Lung microvascular endothelial cell (primary cell): ENCODE measurements at regions not wholly inside any gene's neighbourhood (a gene's known extent, or its start where the extent isn't known, plus 50 kb on each side); places are given as distances from the start of the nearest gene placed in this dataset.

ENCODE experiments used
- DNase-seq, 2 donors: peaks; one replicate each; pipeline versions ENCODE4 v3.0.0 to v3.0.0-alpha.2; 2010; ENCODE audit warnings: low read depth in 2 of 2

DNA sequence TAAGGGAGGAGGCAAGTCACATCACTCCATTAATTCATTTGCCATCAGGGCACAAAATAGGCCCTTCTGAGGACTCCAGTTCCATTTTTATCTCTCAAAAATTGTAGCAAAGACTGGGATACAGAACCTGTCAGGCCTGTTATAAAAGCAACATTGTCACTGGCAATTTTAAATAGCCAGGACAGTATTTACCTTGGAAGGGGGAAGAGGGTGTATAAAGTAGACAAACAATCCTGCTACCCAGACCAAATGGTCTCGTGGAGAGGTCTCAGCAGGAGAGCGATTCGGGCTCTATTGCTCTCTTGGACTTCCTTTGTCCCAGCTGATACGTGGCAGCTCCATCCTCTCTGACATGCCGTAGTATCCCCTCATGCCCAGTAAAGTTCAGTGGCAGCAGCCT is 740.3 kb upstream of the HS6ST1 start:
- DNase-seq: no peak

DNA sequence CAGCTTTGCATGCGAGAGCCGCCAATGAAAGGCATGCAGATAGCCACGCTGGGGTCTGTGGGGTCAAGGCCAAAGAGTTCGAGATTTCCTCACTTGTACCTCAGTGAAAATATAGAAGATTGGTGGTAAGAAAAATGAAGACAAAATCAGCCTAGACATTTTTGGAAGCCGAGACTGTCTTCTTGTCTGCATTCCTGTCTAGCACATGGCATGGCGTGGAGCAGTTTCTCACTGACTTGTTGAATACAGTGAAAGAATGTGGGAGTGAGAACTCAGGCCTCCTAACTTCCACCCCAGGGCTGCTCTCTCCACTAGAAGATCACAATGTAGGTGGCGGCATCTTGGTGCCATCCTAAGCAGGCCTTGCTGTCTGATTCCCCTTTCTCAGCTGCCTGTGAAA is 740.8 kb upstream of the HS6ST1 start:
- DNase-seq: no peak

DNA sequence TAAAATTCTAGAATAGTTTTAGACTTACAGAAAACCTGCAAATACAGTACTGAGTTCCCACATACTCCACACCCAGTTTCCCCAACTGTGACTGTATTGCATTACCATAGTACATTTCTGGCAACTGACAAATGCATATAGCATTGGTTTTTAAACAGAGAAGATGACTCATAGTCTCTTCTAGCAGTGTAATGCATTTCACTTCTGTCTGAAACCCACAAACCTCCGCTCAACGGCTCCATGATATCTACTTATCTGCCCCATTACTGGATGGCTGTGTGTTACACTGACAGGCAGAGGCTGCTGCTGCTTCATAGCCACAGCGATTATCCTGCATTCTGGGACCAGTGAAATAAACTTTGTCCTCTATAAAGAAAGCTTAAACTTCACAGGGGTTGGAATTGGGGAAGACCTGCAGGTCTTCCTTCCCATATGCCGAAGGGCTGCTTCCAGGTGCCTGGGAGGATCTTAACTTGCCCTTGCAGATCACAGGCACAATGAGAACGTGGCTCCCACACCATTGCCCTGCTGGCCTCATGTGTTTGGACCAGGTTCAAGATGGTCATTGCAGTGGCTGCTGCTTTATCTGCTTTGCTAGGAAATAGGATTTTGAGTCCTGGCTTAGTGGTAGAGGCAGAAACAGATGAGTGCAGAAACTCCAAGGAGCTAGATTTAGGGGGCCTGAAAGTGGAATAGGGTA is 742.6 kb upstream of the HS6ST1 start:
- no peak for DNase-seq

DNA sequence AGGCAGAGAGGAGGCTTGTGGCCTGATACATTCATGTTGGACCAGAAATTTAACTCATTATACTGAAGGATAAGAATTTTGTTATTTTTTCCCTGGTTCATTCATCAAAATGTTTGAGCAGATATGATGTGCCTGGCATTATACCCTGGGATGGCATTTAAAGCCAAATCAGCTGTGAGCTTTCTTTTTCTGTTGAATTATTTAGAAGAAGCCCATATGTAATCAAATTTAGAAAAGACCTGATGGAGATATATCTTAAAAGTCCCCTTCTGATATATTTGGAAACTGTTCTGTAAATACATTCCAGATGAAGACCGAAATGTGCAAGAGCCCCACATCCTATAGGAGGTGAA is 743.1 kb upstream of the HS6ST1 start:
- no peak for DNase-seq

DNA sequence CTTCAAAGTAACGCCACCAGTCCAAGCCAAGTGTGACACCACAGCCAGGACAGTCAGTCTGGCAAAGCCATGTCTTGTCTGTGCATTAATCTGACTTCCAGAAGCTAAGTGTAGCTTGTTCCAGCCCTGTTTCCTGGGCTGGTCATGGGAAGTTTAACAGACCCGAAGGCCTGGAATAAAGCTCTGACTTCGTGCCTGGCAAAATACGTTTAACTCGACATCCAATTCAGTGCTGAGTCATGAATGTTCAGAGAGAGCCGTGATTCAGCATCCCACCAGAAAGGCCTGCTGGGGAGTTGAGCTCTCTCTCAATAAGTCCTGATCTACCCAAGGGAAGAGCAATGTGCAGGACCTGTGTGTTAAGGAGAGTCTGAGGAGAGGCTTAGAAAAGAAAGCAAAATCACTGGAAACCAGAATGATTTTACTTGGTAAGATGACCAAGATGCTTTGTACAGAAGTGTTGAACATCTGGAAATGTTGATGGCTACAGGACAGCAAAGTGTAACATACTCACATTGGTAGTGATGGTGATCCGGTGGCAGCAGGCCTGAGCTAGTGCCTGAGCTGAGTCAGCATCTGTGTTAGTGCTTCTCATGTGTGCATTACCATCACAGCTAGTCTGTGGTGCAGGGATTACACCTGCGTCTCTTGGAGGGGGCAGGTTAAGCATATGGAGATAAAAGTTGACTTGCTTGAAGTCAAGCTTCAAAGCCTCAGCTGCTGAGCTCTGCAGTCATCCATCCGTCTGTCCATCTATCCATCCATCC is 743.7 kb upstream of the HS6ST1 start:
- DNase-seq: no peak

DNA sequence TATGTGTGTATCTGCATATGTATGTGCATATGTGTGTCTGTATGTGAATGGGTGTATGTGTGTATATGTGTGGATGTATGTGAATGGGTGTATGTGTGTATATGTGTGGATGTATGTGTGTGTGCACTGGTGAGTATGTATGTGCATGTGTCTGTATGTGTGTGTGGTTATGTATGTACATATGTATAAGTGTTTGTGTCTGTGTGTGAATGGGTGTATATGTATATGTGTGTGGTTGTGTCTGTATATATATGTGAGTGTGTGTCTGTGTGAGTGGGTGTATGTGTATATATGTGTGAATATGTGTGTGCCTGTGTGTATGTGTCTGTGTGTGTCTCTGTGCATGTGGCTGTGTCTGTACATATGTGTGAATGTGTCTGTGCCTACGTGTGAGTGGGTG is 748.4 kb upstream of the HS6ST1 start:
- no peak for DNase-seq

DNA sequence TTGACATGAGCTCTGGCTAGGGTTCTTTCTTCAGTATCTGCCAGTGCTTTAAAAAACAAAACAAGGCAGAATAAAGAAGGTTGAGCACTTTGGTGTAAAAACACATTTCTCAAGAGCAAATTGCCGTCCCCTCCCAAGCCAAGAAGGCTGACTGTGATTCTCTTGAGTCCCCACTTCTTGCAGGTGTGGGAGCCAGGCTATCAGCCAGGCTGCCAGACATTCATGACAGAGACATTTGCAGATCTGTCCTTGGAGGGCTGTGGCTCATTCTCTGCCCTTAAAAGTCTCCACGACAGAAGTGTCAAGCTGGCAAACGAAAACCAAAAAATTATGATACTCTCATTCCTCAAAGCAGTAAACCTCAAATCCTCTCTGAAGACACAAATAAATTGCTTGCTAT is 749.3 kb upstream of the HS6ST1 start:
- DNase-seq: no peak

DNA sequence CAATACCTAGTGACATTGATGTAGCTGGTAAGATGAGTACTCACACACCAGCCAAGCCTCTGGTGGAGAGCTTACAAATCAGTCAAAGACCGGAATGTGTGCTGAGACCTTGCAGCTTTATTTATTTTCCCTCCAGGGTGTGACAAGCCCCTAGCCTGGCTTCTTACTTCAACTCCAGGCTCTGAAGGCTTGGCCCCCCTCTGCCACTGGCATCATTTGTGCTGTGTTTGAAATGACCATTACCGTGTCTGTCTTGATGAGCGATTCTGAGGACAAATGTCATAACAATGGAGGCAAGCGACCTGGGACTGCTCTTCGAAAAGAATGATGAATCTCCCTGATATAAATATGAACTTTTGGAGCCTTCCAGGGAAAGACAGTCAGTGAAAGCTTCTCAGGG is 749.9 kb upstream of the HS6ST1 start:
- no peak for DNase-seq

DNA sequence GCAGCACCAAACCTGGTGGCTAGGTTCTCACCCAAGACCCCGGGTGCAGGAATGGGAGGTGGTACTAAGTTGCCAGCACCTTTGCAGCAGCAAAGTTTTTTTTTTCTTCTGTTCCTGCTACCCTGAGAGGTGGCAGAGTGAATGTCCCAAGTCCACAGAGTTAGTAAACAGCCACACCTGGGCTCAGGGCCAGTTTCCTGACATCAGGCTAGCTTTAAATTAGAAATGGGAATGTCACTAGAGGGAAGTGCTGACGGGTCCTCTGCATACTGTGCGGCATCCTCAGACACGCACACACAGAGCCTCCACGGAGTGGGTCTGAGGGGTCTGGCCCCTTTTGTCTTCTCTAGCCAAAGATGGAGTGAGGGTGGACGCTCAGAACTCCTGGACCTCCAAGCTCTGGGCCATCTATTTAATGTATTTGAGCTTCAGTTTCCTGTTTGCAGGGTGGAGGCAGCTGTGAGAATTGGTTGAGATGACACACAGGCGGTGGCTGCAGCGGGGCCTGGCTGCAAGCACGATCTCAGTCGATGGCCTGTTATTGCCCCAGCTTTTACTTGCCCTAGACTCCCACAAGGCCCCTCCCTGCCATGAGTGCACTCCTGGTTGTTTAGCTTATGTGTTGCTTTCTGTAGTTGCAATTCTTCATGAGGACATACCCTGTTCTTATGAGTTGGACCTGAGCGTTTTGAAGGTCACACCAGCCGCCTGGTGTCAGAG is 751.4 kb upstream of the HS6ST1 start:
- DNase-seq: no peak

DNA sequence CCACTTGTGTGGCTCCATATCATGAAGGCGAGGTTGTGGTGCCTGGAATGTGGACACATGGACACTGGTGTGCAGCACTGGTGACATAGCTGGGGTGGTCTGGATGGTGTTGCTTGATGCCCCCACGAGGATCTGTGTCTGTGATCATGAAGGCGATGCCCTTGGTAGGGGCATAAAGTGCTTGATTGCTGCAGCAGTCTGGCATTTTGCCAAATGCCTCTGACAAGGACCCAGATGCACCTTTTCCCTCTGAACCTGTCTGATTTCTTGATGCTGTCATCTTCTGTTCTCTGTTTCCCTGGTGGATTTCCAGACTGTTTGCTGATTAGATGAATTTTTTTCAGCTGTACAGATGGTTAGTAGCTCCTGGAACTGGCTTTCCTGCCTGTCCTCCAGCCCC is 752.0 kb upstream of the HS6ST1 start:
- DNase-seq: no peak

DNA sequence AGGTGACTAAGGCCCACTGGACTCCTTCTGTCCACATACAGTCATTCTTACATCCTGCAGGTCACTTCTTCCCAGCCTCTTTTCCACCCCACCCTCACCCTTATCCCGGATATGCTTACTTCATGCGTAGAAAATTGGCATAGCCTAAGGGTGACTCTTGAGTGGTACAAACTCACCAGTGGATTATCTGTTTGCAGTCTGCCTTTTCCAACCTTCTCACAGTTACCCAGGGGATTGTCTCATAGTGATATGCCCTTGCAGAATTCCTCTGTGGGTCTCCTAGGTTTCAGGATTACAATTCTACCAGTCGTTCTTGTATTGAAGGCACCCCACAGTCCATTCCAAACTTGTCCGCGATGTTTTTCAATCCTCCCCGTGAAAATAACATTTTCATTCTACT is 752.9 kb upstream of the HS6ST1 start:
- no peak for DNase-seq

DNA sequence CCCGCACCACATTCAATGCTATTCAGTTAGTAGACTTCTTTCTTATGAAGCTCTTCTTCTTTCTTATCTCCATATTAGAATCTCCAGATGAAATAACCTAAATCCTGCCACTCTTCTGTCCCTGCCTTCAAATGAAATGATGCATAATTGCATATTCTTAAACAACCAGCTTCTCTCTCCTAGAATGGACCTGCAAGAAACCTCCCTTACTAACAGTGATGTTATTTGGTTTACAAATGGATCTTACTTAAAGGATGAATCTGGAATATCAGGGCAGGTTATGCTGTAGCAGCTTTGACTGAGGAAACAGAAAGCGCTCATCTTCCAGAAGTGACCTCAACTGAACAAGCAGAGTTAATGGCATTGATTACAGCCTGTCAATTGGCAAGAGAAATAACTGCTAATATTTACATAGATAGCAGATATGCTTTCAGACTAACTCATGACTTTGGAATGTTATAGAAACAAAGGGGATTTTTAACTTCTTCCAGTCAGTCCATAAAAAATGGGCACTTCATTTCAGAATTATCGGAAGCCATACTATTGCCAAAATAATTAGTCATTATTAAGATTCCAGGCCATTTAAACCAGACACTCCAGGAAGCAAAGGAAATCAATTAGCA is 755.7 kb upstream of the HS6ST1 start:
- no peak for DNase-seq

DNA sequence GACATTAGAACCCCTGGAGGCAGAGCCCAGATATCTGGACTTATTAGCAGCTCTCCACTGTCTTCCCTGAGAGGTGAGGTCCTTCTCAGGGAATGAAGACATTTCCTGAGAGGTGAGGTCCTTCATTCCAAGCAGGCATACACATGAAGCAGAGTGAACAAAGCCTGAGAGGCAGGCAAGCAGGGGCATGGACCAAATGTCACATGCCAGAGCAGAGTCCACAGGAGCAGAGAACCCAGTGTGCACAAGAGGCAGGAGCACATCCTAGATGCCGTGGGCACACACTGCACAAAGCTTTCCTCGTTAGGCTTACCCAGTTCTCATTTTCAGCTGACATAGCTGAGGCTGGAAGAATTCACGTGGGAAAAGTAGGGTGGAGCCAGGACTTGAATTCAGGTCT is 759.9 kb upstream of the HS6ST1 start:
- DNase-seq: no peak

DNA sequence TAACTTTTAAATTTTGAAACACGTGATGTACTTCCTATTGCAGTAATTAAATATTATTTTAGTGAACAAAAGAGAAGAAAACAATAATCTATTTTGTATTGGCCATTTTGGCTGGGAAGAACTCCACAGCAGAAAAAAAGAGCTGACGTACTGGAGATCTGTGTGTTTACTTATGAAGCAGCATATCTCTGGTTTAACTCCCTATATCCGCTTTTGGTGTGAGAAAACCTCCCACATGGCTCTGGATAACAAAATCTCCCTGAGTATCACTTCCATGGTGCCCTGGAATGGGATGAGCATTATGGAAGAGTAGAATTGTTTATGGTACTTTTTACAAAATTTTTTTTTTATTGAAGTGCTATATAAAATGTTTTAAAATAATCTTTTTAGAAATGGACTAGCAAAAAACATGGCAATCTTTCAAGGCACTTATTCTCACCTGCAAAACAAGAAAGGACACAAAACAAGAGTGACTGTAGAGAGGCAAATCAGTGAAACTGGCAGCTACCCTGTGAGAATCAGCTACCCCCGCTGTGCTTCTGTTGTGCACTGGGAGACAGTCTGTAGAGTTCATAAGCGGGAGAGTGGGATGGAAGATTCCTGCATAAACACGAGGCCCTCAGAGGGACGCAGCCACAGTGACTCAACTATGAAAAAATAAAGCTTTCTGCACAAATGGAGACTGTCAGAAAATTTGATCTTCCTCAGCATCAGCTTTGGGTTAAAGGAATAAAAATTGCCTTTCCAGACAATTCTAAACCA is 762.2 kb upstream of the HS6ST1 start:
- no peak for DNase-seq

DNA sequence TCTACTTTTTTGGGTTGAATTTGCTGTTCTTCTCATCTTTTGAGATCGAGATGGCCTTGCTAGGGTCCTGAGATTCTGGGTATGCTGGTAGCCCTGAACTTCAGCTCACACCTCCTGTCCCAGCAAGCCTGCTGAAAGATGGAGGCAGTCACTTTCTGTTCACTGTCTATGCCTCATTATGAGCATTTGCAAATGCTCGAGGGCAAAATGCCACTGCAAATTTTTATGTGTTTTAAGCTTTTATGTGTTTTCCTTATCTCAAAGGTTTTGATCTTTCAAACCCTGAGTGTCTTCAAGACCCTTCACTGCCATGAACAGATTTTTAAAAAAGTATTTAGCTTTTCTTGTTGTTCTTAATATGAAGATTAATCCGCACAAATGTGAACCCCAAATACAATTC is 766.7 kb upstream of the HS6ST1 start:
- no peak for DNase-seq

DNA sequence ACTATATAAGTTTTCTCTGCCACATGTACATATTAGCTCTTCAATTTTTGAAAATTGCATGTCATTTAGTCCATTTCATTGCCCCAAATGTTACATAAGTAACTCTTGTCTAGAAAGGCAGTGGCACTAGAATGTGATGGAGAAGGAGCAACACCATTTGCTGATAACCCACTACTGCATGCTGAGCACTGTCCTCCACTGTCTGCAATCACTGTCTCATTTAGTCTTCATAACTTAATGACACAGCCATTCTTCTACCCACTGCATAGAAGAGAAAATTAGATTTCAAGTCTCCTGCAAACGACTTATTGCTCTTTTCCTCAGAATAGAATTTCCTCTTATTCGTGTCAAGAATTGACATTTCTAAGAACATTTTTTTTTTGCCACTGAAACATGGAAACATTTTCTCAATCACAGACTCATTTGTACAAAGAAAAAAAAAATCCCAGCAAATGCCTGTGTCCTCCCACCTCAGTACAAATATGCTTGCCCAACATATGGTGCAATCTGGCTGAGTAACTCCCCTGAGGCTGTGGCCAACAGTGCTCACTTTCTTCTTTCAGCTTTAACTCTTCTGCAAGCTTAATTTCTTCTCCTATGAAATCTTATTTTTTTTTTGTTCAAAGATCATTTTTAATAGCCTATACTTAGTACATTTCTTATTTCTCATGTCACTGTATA is 768.6 kb upstream of the HS6ST1 start:
- DNase-seq: no peak

DNA sequence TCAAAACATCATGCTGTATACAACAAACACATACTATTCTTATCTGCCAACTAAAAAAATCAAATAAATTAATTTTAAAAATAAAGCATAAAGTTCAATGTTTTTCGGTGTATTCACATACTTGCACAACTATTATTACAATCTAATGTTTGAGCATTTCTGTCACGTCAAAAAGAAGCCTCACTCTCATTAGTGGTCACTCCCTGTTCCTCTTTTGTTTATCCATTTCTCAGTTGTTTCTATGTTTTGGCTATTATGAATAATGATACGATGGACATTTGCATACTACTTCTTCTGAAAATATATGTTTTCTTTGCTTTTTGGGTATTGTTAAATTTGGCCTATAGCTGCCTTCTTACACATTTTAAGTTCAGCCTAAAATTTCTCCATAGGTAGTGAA is 773.0 kb upstream of the HS6ST1 start:
- DNase-seq: no peak

DNA sequence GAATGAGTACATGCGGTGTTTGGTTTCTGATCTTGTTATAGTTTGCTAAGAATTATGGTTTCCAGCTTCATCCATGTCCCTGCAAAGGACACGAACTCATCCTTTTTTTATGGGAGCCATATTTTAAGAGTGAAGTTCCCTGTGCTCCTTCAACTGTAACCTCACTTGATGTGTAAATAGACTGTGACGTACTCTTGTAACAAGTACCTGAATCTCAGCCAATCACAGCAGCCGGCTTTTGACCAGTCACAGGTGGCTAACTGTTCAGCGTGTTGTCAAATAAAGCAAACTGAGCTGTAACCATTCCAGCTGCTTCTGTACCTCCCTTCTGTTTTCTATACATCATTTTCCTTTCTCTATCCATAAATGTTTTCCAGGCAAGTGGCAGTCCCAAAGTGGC is 774.3 kb upstream of the HS6ST1 start:
- DNase-seq: no peak

DNA sequence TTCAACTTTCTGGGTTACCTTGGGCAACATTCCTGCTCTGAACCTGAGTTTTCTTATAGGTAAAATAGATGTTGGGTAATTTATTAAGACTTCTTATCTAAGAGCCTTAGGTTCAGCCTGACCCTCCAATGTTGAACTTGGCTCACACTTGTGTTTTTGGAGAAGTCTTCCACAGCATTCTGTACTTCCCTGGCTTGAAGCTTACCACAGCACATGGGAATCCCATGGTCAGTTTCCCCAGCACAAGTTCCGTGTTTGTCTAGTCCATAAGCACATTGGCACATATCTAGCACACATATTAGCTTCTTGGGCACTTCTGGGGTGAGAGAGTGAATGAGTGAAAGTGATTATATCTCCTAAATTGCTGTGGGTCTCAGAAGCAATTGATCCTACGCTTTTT is 782.5 kb upstream of the HS6ST1 start:
- no peak for DNase-seq

DNA sequence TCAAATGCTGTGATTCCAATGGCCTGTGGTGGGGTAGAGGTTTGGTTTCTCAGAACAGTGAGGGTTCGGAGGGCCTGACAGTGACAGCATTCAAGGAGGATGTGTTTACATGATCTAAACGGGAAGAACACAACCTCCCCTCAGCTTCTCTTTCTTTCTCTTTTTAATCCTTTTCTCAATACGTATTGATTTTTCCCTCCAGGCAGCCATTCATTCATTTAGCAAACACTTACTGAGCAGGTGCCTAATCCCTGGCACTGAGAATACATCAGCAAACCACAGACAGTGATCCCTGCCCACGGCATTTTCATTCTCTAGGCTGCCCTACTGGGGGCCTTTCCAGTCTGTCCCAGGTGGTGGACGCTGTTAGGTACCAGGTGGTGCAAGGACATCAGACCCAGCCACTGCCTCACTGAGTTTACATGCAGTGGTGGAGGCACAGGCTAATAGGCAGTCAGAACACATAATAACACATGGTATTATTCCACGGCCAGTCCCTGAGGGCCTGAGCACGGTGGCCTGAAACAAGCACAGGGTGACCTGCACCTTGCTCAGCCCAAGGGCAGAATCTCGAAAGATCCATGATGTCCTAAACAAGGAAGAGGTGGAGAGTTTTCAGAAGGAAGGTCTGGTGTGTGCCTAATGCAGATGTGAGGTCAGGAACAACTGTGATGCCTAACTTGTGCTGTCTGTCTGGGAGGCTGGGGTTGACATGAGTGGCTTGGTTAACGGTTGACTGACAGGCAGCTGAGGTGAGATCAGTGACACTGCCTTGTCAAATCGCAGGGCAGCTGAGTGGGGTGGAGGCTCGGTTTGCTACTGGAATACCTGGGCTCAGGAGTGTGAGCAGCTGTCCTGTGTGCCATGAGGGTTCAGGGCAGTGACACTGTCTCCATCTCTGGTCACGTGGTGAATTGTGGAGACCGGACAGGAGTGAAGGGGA is 785.5 kb upstream of the HS6ST1 start:
- DNase-seq: no peak
